SK-N-SH treated with all-trans-retinoic acid at 6 μM for 48 hours (cell line): ENCODE measurements at regions not wholly inside any gene's neighbourhood (a gene's known extent, or its start where the extent isn't known, plus 50 kb on each side); places are given as distances from the start of the nearest gene placed in this dataset.

Experiments used
- GLIS3 ChIP-seq: fragments of 250-450 bp; sonication (Bioruptor Pico); IDR thresholded peaks from 2 replicates; pipeline ENCODE4 v1.5.0; 2020; ENCODE audit warnings: mild to moderate bottlenecking, moderate library complexity
- TOX ChIP-seq: fragments of 250-450 bp; sonication (Bioruptor Pico); IDR thresholded peaks from 2 replicates; pipeline ENCODE4 v1.8.0; 2021; ENCODE audit warnings: mild to moderate bottlenecking, moderate library complexity, borderline replicate concordance
- ZNF565 ChIP-seq: fragments of 450-650 bp; formaldehyde crosslinking; conservative IDR thresholded peaks from 2 replicates; pipeline ENCODE4 v1.5.0; 2020; ENCODE audit warnings: low read depth, mild to moderate bottlenecking, moderate library complexity

GRCh38 chr12:58295268-58295667 lies 353.9 kb downstream of the ATP23 start:
- no peak for TF ChIP-seq ZNF565 (CRISPR knock-in tag)
- no peak for TF ChIP-seq TOX (CRISPR knock-in tag)
- TF ChIP-seq GLIS3: no peak
